ENCODE measurements at regions not wholly inside any gene's neighbourhood (a gene's known extent, or its start where the extent isn't known, plus 50 kb on each side); places are given as distances from the start of the nearest gene placed in this dataset.
"Not testable (repeated sequence)": the region's sequence is repeated elsewhere in the genome, so short reads cannot be mapped to it uniquely, and the experiment has no call there.

- H3K36me3 Mint-ChIP-seq, H3K4me1 Mint-ChIP-seq, H3K27me3 Mint-ChIP-seq, H3K4me3 Mint-ChIP-seq, H3K27ac Mint-ChIP-seq: not testable (repeated sequence)
- peaks cover 20% of the 10 kb centered on the region for H3K9me3 Mint-ChIP-seq
Measured at GRCh38 chr13:90734497-90734896, 613.0 kb upstream of the MIR17HG start.

GRCh38 chr13:90738881-90739280 lies 608.6 kb upstream of the MIR17HG start:
- H3K9me3 Mint-ChIP-seq = peaks cover 11% of the 10 kb centered on the region
- H3K36me3 Mint-ChIP-seq = no peaks in the 10 kb centered on the region
- H3K27ac Mint-ChIP-seq = no peak overlapping the region
- no peaks in the 10 kb centered on the region for H3K4me1 Mint-ChIP-seq
- H3K27me3 Mint-ChIP-seq = no peaks in the 10 kb centered on the region
- no peak overlapping the region for H3K4me3 Mint-ChIP-seq

GRCh38 chr13:90740099-90740498 lies 607.4 kb upstream of the MIR17HG start:
- H3K4me1 Mint-ChIP-seq = no peaks in the 10 kb centered on the region
- no peaks in the 10 kb centered on the region for H3K27me3 Mint-ChIP-seq
- no peaks in the 10 kb centered on the region for H3K36me3 Mint-ChIP-seq
- no peak overlapping the region for H3K4me3 Mint-ChIP-seq
- no peak overlapping the region for H3K27ac Mint-ChIP-seq
- H3K9me3 Mint-ChIP-seq = peaks cover 3% of the 10 kb centered on the region

GRCh38 chr13:90742381-90742780 lies 605.1 kb upstream of the MIR17HG start:
- Mint-ChIP-seq H3K4me3 (no peak overlapping the region), H3K27me3 (no peaks in the 10 kb centered on the region), H3K9me3 (no peaks in the 10 kb centered on the region), H3K4me1 (no peaks in the 10 kb centered on the region), H3K27ac (no peak overlapping the region), H3K36me3 (no peaks in the 10 kb centered on the region)

- no peak overlapping the region for H3K27ac Mint-ChIP-seq
- H3K4me1 Mint-ChIP-seq = no peaks in the 10 kb centered on the region
- H3K27me3 Mint-ChIP-seq = no peaks in the 10 kb centered on the region
- H3K4me3 Mint-ChIP-seq = no peak overlapping the region
- peaks cover 5% of the 10 kb centered on the region for H3K9me3 Mint-ChIP-seq
- H3K36me3 Mint-ChIP-seq = no peaks in the 10 kb centered on the region
Measured at GRCh38 chr13:90746230-90746629, 601.3 kb upstream of the MIR17HG start.

GRCh38 chr13:90750021-90750420 lies 597.5 kb upstream of the MIR17HG start:
- Mint-ChIP-seq H3K36me3 (no peaks in the 10 kb centered on the region), H3K27ac (no peak overlapping the region), H3K4me3 (no peak overlapping the region), H3K27me3 (no peaks in the 10 kb centered on the region), H3K9me3 (peaks cover 5% of the 10 kb centered on the region), H3K4me1 (no peaks in the 10 kb centered on the region)

GRCh38 chr13:90751026-90751425 lies 596.5 kb upstream of the MIR17HG start:
- Mint-ChIP-seq H3K27me3 (no peaks in the 10 kb centered on the region), H3K4me1 (no peaks in the 10 kb centered on the region), H3K36me3 (no peaks in the 10 kb centered on the region), H3K4me3 (no peak overlapping the region), H3K9me3 (peaks cover 5% of the 10 kb centered on the region), H3K27ac (no peak overlapping the region)

- H3K9me3 Mint-ChIP-seq = peaks cover 10% of the 10 kb centered on the region
- no peak overlapping the region for H3K4me3 Mint-ChIP-seq
- no peaks in the 10 kb centered on the region for H3K36me3 Mint-ChIP-seq
- H3K4me1 Mint-ChIP-seq = no peaks in the 10 kb centered on the region
- H3K27ac Mint-ChIP-seq = no peak overlapping the region
- no peaks in the 10 kb centered on the region for H3K27me3 Mint-ChIP-seq
Measured at GRCh38 chr13:90752070-90752469, 595.4 kb upstream of the MIR17HG start.

- no peaks in the 10 kb centered on the region for H3K4me1 Mint-ChIP-seq
- H3K4me3 Mint-ChIP-seq = no peak overlapping the region
- H3K27me3 Mint-ChIP-seq = no peaks in the 10 kb centered on the region
- peaks cover 16% of the 10 kb centered on the region for H3K9me3 Mint-ChIP-seq
- no peaks in the 10 kb centered on the region for H3K36me3 Mint-ChIP-seq
- H3K27ac Mint-ChIP-seq = no peak overlapping the region
Measured at GRCh38 chr13:90757127-90757680, 590.3 kb upstream of the MIR17HG start.

GRCh38 chr13:90760639-90761038 lies 586.8 kb upstream of the MIR17HG start:
- Mint-ChIP-seq H3K27ac (no peak overlapping the region), H3K4me3 (no peak overlapping the region), H3K4me1 (no peaks in the 10 kb centered on the region), H3K9me3 (peaks cover 16% of the 10 kb centered on the region), H3K27me3 (no peaks in the 10 kb centered on the region), H3K36me3 (no peaks in the 10 kb centered on the region)

GRCh38 chr13:90763476-90764150 lies 583.9 kb upstream of the MIR17HG start:
- Mint-ChIP-seq H3K4me3 (no peak overlapping the region), H3K27ac (no peak overlapping the region), H3K27me3 (no peaks in the 10 kb centered on the region), H3K4me1 (no peaks in the 10 kb centered on the region), H3K36me3 (no peaks in the 10 kb centered on the region), H3K9me3 (peaks cover 11% of the 10 kb centered on the region)

- Mint-ChIP-seq H3K36me3 (no peaks in the 10 kb centered on the region), H3K27me3 (no peaks in the 10 kb centered on the region), H3K9me3 (peaks cover 7% of the 10 kb centered on the region), H3K4me1 (no peaks in the 10 kb centered on the region), H3K27ac (no peak overlapping the region), H3K4me3 (no peak overlapping the region)
Measured at GRCh38 chr13:90766386-90766902, 581.0 kb upstream of the MIR17HG start.

GRCh38 chr13:90768116-90768515 lies 579.4 kb upstream of the MIR17HG start:
- H3K4me1 Mint-ChIP-seq = no peaks in the 10 kb centered on the region
- peaks cover 4% of the 10 kb centered on the region for H3K9me3 Mint-ChIP-seq
- H3K4me3 Mint-ChIP-seq = no peak overlapping the region
- no peaks in the 10 kb centered on the region for H3K27me3 Mint-ChIP-seq
- H3K36me3 Mint-ChIP-seq = no peaks in the 10 kb centered on the region
- H3K27ac Mint-ChIP-seq = no peak overlapping the region

- Mint-ChIP-seq H3K27me3 (no peaks in the 10 kb centered on the region), H3K4me3 (no peak overlapping the region), H3K36me3 (no peaks in the 10 kb centered on the region), H3K9me3 (peaks cover 4% of the 10 kb centered on the region), H3K4me1 (no peaks in the 10 kb centered on the region), H3K27ac (no peak overlapping the region)
Measured at GRCh38 chr13:90769387-90769786, 578.1 kb upstream of the MIR17HG start.

GRCh38 chr13:90770334-90770733 lies 577.2 kb upstream of the MIR17HG start:
- Mint-ChIP-seq H3K36me3 (no peaks in the 10 kb centered on the region), H3K27me3 (no peaks in the 10 kb centered on the region)

GRCh38 chr13:90773681-90774080 lies 573.8 kb upstream of the MIR17HG start:
- H3K36me3 Mint-ChIP-seq = no peaks in the 10 kb centered on the region
- no peak overlapping the region for H3K4me3 Mint-ChIP-seq
- no peaks in the 10 kb centered on the region for H3K27me3 Mint-ChIP-seq
- H3K9me3 Mint-ChIP-seq = peaks cover 4% of the 10 kb centered on the region
- no peak overlapping the region for H3K27ac Mint-ChIP-seq
- H3K4me1 Mint-ChIP-seq = no peaks in the 10 kb centered on the region

More at GRCh38 chr13:90770334-90770733, 577.2 kb upstream of the MIR17HG start:
- Mint-ChIP-seq H3K27ac (no peak overlapping the region), H3K4me3 (no peak overlapping the region), H3K4me1 (no peaks in the 10 kb centered on the region), H3K9me3 (peaks cover 4% of the 10 kb centered on the region)

Data from activated naive CD4-positive, alpha-beta T cell treated with anti-CD3 and anti-CD28 coated beads, Interleukin-2, amount 50 U/mL, for 24 hours (primary cell).